ENCODE measurements at regions not wholly inside any gene's neighbourhood (a gene's known extent, or its start where the extent isn't known, plus 50 kb on each side); places are given as distances from the start of the nearest gene placed in this dataset.

DNA sequence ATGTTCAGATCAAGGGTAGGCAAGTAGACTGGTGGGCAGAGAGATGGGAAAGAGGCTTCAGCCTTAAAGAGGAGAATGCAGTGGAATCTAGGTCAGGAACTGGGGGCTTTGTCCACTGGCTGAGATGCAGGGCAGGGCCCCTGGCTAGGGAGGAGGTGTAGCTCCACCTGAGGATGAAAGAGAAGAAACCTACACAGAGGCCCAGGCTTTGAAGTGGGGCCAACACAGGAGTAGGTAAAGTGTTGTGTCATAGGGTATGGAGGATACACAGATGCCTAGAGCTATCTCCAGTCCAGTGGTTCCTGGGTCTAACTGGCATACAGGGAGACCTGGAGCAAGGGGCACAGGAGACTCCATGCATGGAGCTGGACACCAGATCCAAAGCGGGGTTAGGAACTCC lies 73.5 kb downstream of the RASSF10 start:
- no peak for TF ChIP-seq POLR2AphosphoS5 (IDR thresholded peaks at IDR 0.05)
- TF ChIP-seq, protein P1, sequence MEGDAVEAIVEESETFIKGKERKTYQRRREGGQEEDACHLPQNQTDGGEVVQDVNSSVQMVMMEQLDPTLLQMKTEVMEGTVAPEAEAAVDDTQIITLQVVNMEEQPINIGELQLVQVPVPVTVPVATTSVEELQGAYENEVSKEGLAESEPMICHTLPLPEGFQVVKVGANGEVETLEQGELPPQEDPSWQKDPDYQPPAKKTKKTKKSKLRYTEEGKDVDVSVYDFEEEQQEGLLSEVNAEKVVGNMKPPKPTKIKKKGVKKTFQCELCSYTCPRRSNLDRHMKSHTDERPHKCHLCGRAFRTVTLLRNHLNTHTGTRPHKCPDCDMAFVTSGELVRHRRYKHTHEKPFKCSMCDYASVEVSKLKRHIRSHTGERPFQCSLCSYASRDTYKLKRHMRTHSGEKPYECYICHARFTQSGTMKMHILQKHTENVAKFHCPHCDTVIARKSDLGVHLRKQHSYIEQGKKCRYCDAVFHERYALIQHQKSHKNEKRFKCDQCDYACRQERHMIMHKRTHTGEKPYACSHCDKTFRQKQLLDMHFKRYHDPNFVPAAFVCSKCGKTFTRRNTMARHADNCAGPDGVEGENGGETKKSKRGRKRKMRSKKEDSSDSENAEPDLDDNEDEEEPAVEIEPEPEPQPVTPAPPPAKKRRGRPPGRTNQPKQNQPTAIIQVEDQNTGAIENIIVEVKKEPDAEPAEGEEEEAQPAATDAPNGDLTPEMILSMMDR (IDR thresholded peaks at IDR 0.05): no peak

Measured in prostate gland (tissue), 2 donors.